ENCODE measurements at regions not wholly inside any gene's neighbourhood (a gene's known extent, or its start where the extent isn't known, plus 50 kb on each side); places are given as distances from the start of the nearest gene placed in this dataset.

DNA sequence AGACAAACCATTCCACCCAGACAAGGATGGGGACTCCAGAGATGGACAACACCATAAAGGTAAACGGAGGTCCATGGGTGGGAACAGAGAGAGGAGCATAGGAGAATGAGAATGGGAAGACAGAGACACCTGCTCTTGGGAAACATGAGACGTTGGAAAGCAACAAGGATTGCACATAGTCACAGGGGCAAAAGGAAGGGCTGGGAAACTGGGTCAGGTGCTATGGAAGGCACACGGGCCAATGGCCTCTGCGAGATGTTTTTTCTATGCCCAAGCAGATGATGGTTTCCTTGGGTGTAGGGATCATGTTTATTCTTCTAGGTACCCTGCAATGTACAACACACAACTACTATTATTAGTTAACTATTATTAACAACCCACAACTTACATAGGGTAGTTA, 143.6 kb upstream of the AGAP1 start:
- no peak for DNase-seq (ENCODE audit: low read depth in 3 of 3)

- DNase-seq (ENCODE audit: low read depth in 3 of 3), result no peak
Observed at GRCh38 chr2:235352541-235352940, 141.3 kb upstream of the AGAP1 start.

DNA sequence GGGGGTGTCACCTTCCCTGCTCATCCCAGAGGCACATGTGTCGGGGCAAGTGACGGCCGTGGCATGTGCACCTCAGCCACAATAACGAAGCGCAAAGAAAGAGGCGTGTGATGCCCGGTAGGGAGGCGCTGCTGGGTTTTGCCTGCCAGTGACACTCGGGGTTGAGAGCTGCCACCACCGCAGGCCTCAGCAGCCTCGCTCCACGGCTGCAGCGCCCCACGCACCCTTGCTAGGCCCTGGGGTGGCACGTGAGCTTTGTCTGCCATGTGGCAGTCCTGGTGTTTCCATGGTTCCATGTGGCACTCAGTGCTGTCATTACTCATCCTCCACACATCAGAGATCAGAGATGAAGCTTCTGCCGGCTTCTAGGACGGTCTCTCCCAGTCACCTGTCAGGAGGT, 136.0 kb upstream of the AGAP1 start:
- DNase-seq (ENCODE audit: low read depth in 3 of 3), result no peak

- no peak for DNase-seq (ENCODE audit: low read depth in 3 of 3)
Observed at GRCh38 chr2:235358981-235359471, 134.8 kb upstream of the AGAP1 start.

GRCh38 chr2:235360446-235360845, 133.4 kb upstream of the AGAP1 start:
- no peak for DNase-seq (ENCODE audit: low read depth in 3 of 3)

DNA sequence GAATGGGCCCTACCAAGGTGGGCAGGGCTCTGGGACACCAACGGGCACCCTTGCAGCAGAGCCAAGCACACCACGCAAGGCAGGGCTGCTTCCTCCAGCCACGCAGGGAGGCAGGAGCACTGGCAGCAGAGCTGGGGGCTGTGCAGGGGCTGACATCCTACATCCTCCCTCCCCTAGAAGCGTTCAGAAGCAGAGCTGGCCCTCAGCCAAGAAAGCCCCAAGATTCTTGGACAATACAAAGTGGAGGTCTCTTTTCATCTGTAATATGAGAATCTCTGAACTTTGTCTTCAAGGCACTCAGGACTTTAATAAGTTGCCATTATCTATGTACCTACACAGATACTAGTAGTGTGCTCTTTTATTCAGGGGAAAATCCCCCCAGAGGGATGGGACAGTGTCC, 128.1 kb upstream of the AGAP1 start:
- DNase-seq (ENCODE audit: low read depth in 3 of 3), result no peak

DNA sequence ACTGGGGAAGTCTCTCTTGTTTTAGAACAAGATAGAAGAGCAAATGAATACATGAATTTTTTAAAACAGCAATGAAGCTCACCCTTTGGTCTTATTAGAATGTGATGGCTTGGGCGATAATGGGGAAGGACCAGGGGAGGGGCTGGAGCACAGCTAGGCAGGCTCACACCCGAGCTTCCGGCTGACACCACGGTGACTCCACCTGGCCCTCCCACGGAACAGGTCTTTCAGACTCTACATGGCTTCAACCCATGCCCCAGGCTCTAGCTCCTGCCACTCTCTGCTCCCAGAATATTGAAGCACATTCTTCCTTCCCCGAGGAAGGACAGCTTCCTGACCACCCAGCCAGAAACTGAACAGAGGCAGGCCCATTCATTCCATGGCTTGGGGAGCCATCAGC, 127.5 kb upstream of the AGAP1 start:
- no peak for DNase-seq (ENCODE audit: low read depth in 3 of 3)

DNA sequence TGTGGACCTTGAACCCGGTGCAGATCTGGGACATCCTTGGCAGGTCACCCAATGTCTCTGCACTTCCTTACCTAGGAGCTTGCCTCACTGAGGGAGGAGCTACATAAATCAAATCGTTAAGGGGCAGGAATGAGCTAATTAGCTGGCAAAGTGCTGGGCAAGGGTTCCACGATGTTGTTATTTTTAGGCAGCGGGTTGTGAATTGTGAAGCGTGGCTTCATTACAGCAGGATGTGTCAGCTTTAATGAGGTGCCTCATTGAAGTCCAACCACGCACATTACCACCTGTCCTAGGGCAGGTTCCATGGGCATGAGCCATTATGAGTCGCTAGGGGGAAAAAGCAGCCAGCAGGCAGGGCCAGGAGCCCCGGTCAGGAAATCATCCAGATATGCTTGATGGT, 127.0 kb upstream of the AGAP1 start:
- DNase-seq (ENCODE audit: low read depth in 3 of 3), result no peak

DNA sequence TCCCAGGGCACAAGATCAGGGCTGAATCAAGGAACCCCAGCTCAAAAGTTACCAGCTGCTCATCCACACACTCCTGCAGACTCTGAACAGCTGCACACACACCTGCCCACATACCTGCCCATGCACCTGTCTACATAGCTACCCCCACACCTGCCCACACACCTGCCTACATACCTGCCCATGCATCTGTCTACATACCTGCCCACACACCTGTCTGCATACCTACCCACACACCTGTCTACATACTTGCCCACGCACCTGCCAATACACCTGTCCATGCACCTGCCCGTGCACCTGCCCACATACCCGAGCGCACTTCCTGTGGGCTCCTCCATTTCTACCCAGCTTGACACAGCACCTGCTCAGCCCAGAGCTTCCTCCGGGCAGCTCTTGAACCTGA, 122.8 kb upstream of the AGAP1 start:
- no peak for DNase-seq (ENCODE audit: low read depth in 3 of 3)

GRCh38 chr2:235373171-235373570, 120.7 kb upstream of the AGAP1 start:
- no peak for DNase-seq (ENCODE audit: low read depth in 3 of 3)

GRCh38 chr2:235377176-235377575, 116.7 kb upstream of the AGAP1 start:
- no peak for DNase-seq (ENCODE audit: low read depth in 3 of 3)

- DNase-seq (ENCODE audit: low read depth in 3 of 3), result no peak
Observed at GRCh38 chr2:235378246-235378645, 115.6 kb upstream of the AGAP1 start.

DNA sequence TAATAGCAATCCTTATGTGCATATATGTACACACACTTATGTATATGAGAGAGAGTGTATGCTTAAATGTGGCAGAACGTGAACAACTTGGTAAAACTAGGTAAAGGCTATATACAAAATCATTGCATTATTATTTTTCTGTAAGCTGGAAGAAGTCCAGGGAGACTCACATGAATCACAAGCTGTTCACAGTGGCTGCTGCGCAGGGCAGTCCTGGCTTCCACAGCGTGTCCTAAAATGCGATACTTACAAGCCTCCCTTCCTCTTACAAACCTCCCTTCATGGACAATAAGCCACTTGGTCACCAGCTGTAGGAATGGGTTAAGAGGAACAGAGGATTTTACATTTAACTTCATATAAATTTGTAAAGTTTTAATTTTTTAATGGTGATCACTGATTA, 114.9 kb upstream of the AGAP1 start:
- DNase-seq (ENCODE audit: low read depth in 3 of 3), result no peak

DNA sequence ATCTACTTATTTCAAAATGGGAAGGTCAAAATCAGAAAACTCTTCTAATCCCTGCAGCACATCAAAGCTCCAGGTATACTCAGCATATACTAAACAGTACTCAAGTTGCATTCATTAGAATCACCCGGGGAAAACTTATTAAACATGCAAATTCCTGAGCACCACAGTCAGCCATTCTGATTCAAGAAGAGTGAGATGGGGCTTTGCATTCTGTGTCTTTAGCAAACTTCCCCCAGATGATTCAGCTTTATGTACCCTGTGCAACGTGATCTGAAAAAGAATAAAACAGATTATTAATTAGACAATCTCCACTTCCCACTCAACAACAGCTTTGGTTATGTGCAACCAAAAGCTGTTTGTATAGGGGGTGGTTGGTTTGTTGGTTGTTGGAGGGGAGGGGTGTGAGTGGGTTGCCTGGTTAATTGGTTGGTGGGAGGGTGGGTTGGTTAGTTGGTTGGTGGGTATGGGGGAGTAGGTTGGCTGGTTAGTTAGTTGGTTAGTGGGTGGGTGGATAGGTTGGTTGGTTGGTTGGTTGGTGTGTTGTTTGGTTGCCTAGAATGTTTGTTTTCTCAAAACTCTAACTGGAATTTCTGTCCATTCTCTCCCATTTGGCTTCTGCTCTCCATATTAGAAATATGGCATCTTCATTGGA, 112.5 kb upstream of the AGAP1 start:
- no peak for DNase-seq (ENCODE audit: low read depth in 3 of 3)

GRCh38 chr2:235382179-235382578, 111.7 kb upstream of the AGAP1 start:
- DNase-seq (ENCODE audit: low read depth in 3 of 3), result no peak

DNA sequence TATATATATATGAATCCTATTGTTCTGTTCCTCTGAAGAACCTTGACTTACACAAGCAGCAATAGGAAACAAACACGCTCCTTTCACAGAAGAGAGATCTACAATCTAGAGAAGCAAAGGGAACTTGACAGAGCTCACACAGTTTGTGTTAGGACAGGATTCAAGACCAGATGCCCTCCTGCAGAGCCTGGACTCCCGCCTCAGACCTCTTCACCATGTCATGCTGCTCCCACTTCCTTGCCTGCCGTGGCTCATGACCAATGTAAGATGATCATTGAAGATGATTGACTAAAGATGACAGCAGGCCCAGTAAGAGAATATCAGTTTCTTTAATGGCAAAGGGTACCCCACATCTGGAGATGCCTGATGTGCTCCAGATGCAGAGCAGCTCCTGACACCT, 111.2 kb upstream of the AGAP1 start:
- DNase-seq (ENCODE audit: low read depth in 3 of 3), result no peak

DNA sequence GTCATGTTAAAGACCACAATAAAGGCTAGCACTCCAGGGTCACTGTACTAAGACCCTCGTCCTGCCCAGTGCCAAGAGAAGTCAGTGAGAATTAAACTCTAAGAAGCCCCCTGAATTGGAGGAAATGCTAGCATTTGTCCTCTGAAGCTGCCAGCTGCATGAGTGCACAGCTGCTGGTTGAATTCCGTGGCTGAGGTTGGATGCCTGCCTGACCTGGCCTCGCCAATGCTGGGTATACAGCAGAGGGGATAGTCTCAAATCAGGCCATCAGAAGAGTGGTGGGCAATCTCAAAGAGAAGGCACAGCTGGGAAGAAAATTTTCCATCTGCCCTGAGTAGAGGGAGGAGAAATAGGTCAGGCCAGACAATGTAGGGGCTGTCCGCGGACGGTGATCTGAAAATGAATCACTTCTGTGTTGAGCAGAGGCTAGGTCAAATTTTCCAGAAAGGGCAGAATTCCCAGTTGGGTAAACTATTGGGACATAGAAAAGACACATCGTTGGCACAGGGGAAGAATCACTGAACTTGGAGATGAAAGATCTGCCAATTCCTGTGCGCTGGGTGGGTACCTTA, 110.5 kb upstream of the AGAP1 start:
- no peak for DNase-seq (ENCODE audit: low read depth in 3 of 3)

DNA sequence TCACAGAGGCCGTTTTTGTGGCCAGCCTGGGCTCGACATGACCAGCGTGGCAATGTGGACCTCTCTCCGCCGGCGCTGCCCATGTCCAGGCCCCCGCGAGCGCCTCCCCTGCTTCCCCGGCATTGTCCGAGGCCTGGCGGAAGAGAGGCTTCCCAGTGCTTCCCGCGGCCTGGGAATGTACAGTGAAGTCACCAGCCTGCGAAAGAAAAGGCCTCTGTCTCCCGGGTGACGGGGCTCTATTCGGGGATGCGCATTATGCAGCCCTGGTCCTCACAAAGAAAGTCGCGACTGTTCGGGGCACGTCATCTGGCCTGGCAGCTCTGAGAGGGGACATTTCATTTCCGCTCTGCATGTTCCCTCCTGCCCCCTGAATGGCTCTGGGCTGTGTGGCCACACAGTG, 109.2 kb upstream of the AGAP1 start:
- no peak for DNase-seq (ENCODE audit: low read depth in 3 of 3)

DNA sequence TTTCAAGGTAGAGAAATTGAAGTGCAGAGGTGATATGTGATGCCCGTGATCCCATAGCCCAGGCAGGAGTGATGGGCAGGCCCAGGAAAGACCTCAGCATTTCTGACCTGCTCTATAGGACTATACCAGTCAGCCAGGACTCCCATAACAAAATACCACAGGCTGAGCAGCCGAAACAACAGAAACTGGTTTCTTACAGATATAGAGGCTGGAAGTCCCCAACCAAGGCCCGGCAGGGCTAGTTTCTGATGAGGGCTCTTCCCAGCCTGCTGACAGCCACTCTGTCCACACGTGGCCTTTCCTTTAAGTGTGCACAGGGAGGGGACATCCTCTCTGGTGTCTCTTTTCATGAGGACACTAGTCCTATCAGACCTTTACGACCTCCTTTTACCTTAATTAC, 104.2 kb upstream of the AGAP1 start:
- no peak for DNase-seq (ENCODE audit: low read depth in 3 of 3)

DNA sequence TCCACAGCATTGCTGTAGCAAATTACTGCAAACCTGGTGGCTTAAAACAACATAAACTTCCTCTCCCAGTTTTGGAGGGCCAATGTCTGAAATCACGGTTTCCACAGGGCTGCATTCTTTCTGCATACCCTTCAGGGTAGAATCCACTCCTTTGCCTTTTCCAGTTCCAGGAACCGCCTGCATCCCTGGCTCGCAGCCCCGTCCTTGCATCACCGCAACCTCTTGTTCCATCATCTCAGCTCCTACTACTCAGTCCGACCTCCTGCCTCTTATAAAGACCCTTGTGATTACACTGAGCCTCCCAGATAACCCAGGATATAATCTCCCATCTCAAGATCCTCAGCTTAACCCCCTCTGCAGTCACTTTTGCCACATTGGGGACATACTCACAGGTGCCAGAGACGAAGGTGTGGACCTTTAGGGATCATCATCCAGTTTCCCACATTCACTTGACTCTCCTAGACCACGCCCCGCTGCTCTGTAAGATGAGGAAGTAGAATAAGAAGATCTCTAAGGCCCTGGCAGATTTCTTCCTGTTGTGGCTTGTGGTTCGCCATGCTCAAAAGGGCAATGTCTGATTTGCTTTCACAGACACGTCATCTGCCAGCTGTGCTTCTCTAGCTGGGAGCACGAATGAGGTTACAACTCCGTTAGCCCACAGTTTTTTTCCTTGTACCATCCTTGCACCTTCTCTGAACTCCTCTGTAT, 103.6 kb upstream of the AGAP1 start:
- DNase-seq (ENCODE audit: low read depth in 3 of 3), result peak in 2 of 3 experiments; percentile 3 to 32

- no peak for DNase-seq (ENCODE audit: low read depth in 3 of 3)
Observed at GRCh38 chr2:235390816-235391194, 103.0 kb upstream of the AGAP1 start.

DNA sequence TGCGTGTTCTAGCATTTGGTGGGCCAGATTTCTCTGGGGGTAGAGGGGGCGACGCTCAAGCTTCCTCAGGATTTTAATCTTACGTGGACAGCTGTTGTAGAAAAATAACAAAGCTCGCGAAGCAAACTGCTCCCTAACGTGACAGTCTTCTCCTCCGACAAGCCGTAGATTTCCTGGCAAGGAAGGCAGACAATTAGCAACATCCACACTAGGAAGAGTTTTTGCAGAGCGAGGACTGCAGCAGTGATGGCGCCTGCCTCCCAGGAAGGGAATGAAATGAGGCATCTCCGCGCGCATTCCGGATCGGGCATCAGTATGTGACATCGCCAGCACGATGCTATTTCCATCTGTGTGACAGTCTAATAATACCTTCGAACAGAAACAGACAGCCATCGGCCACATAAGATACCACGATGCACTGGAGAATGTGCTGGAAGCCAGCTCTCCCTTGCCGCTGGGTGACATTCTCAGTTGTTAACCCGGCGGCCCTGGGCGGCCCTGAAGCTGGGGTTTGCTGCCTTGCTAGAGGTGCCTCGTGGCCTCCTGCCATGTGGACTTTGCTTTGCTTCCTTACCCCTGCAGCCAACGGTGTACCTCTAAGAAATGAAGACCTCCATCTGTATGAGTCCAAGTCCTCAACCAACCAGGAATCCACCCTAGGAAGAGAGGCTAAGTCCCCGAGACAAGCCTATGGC, 101.8 kb upstream of the AGAP1 start:
- no peak for DNase-seq (ENCODE audit: low read depth in 3 of 3)
